ENCODE measurements at regions not wholly inside any gene's neighbourhood (a gene's known extent, or its start where the extent isn't known, plus 50 kb on each side); places are given as distances from the start of the nearest gene placed in this dataset.

GRCh38 chr10:3606309-3606708 lies 178.7 kb downstream of the KLF6 start:
- ATAC-seq, result no peak
- H3K27ac ChIP-seq, result no peak overlapping the region
- H3K36me3 ChIP-seq, result no peaks in the 10 kb centered on the region
- H3K4me3 ChIP-seq, result no peak overlapping the region
- 72% methylated on average over 1 of the region's 1 CpG for WGBS (ENCODE audit: insufficient coverage, low coverage, low lambda C conversion rate, missing lambda C conversion rate)
- H3K27me3 ChIP-seq, result no peaks in the 10 kb centered on the region
- no peaks in the 10 kb centered on the region for H3K4me1 ChIP-seq
- no peak for TF ChIP-seq CTCF (IDR thresholded peaks at IDR 0.05)
- TF ChIP-seq POLR2A (IDR thresholded peaks at IDR 0.05), result no peak
- no peaks in the 10 kb centered on the region for H3K9me3 ChIP-seq
- intact Hi-C loops (cut with DNase I), result no loop called here
- DNase-seq, result no peak

- Histone ChIP-seq H3K27ac (no peak overlapping the region), H3K27me3 (no peaks in the 10 kb centered on the region), H3K9me3 (no peaks in the 10 kb centered on the region), H3K4me1 (no peaks in the 10 kb centered on the region), H3K4me3 (no peak overlapping the region), H3K36me3 (no peaks in the 10 kb centered on the region)
- ATAC-seq (no peak), DNase-seq (no peak)
- WGBS (ENCODE audit: insufficient coverage, low coverage, low lambda C conversion rate, missing lambda C conversion rate), result 70% methylated on average over 2 of the region's 2 CpGs
- intact Hi-C loops (cut with DNase I), result no loop called here
- TF ChIP-seq CTCF (IDR thresholded peaks at IDR 0.05) (no peak), POLR2A (IDR thresholded peaks at IDR 0.05) (no peak)
Measured at GRCh38 chr10:3605882-3606281, 179.1 kb downstream of the KLF6 start.

GRCh38 chr10:3595736-3596135 lies 189.3 kb downstream of the KLF6 start:
- no peaks in the 10 kb centered on the region for H3K9me3 ChIP-seq
- no peak for ATAC-seq
- intact Hi-C loops (cut with DNase I), result no loop called here
- H3K27ac ChIP-seq, result no peak overlapping the region
- no peaks in the 10 kb centered on the region for H3K4me1 ChIP-seq
- H3K4me3 ChIP-seq, result no peak overlapping the region
- TF ChIP-seq CTCF (IDR thresholded peaks at IDR 0.05), result no peak
- no peak for TF ChIP-seq POLR2A (IDR thresholded peaks at IDR 0.05)
- no peaks in the 10 kb centered on the region for H3K36me3 ChIP-seq
- 67% methylated on average over 7 of the region's 9 CpGs for WGBS (ENCODE audit: insufficient coverage, low coverage, low lambda C conversion rate, missing lambda C conversion rate)
- DNase-seq, result no peak
- no peaks in the 10 kb centered on the region for H3K27me3 ChIP-seq

- TF ChIP-seq CTCF (IDR thresholded peaks at IDR 0.05) (no peak), POLR2A (IDR thresholded peaks at IDR 0.05) (no peak)
- no peak overlapping the region for H3K27ac ChIP-seq
- H3K9me3 ChIP-seq, result no peaks in the 10 kb centered on the region
- intact Hi-C loops (cut with DNase I), result no loop called here
- no peaks in the 10 kb centered on the region for H3K4me1 ChIP-seq
- no peak overlapping the region for H3K4me3 ChIP-seq
- no peaks in the 10 kb centered on the region for H3K27me3 ChIP-seq
- H3K36me3 ChIP-seq, result no peaks in the 10 kb centered on the region
- no peak for DNase-seq
- 69% methylated on average over 4 of the region's 6 CpGs for WGBS (ENCODE audit: insufficient coverage, low coverage, low lambda C conversion rate, missing lambda C conversion rate)
- no peak for ATAC-seq
Measured at GRCh38 chr10:3593611-3594010, 191.4 kb downstream of the KLF6 start.

- Histone ChIP-seq H3K9me3 (no peaks in the 10 kb centered on the region), H3K27ac (no peak overlapping the region), H3K36me3 (no peaks in the 10 kb centered on the region), H3K27me3 (no peaks in the 10 kb centered on the region), H3K4me1 (no peaks in the 10 kb centered on the region), H3K4me3 (no peak overlapping the region)
- intact Hi-C loops (cut with DNase I), result no loop called here
- ATAC-seq (no peak), DNase-seq (no peak)
- 61% methylated on average over 7 of the region's 7 CpGs for WGBS (ENCODE audit: insufficient coverage, low coverage, low lambda C conversion rate, missing lambda C conversion rate)
- TF ChIP-seq POLR2A (IDR thresholded peaks at IDR 0.05) (no peak), CTCF (IDR thresholded peaks at IDR 0.05) (no peak)
Measured at GRCh38 chr10:3592424-3592823, 192.6 kb downstream of the KLF6 start.

Data from right lobe of liver (tissue), 6 donors.